Activated naive CD4-positive, alpha-beta T cell (primary cell): ENCODE measurements at regions not wholly inside any gene's neighbourhood (a gene's known extent, or its start where the extent isn't known, plus 50 kb on each side); places are given as distances from the start of the nearest gene placed in this dataset.

Experiments
- DNase-seq, 4 experiments: peaks; one replicate each; lab custom pipeline; 2025; lab: John Stamatoyannopoulos, UW

- DNase-seq, result no peak
These were observed 730.9 kb downstream of the PTPRU start for GRCh38 chr1:29967261-29967660.

DNA sequence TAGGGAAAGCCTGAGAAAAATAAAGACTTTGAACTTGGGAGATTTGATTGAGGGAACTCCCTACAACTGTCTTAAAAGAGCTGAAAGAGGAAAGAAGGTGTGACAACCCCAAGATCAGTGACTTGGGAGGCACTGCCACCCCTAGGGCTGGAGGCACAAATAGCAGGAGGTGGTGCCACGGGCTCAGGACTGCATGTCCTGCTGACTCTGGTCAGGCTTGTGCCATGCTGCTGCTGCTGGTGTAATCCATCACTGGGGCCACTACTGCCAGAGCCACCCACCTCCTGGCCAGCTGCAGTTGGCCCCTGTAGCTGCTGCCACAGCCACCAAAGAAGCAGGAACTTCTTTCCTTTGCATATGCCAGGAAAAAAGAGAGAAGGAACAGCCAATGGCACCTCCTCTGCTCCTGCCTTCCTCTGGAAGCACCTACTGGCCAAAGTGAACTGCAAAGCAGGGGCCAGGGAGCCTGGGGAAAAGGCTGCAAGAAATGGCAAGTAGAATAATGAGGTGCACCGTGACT, 730.3 kb downstream of the PTPRU start:
- DNase-seq, result no peak

- DNase-seq, result no peak
These were observed 728.6 kb downstream of the PTPRU start for GRCh38 chr1:29964718-29965533.

- DNase-seq, result no peak
These were observed 727.6 kb downstream of the PTPRU start for GRCh38 chr1:29963946-29964345.

DNA sequence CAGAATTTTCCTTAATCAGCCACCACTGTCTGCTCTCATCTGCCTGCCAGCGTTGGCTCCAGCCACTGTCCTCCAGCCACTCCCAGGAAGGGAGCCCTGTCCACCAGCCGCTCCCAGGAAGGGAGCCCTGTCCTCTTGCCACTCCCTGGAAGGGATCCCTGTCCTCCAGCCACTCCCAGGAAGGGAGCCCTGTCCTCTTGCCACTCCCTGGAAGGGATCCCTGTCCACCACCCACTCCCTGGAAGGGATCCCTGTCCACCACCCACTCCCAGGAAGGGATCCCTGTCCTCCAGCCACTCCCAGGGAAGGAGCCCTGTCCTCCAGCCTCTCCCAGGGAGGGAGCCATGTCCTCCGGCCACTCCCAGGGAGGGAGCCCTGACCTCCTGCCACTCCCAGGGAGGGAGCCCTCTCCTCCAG, 726.5 kb downstream of the PTPRU start:
- no peak for DNase-seq

DNA sequence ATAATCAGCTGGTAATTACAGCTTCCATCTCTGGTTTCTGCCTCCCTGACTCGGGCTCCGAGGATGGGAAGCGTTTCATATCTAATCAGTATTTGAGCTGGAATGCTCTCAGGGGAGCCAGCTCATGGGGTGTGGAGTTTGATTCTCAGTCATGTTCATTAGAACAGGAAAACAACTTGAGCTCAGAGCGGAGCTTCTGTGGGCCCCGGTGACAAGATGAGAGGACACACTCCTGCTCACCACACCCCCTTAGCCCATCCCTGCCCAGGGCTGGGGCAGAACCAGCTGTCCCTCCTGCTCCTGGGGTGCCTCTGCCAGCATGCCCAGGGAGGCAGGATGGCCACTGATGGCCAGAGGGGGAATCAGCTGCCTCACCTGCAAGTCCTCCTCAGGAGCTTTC, 726.0 kb downstream of the PTPRU start:
- DNase-seq, result no peak

GRCh38 chr1:29961293-29962059, 725.2 kb downstream of the PTPRU start:
- DNase-seq, result no peak

GRCh38 chr1:29960876-29961275, 724.6 kb downstream of the PTPRU start:
- no peak for DNase-seq

DNA sequence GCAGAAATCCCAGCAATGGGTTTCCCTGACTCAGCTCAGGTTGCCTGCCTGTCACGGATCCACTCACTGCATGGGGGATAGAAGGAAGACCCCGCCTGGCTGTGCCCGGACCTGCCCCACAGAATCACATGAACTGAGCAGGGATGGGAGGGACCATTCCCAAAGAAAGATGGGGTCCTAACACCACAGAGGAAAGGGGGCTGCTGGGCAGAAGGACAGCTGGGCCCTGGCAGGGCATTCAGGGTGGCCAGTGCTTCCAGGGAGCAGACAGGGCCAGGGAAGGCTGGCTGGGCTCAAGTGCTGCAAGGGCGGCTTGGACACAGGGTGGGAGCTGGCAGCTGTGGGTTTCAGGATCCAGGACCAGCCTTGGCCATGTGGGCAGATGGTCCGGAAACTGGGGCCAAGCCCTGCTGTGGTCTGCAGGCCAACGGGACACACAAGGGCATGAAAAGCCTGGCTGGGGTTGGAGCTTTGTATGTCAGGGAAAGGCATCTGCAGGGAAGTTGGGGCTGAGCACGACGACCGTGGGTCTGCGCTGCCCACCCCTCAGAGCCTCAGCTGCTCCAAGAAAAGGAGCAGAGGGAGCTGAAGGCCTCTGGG, 723.9 kb downstream of the PTPRU start:
- no peak for DNase-seq

GRCh38 chr1:29959356-29959755, 723.0 kb downstream of the PTPRU start:
- no peak for DNase-seq

- DNase-seq, result no peak
These were observed 721.9 kb downstream of the PTPRU start for GRCh38 chr1:29958271-29958670.

GRCh38 chr1:29956349-29957030, 720.2 kb downstream of the PTPRU start:
- DNase-seq, result no peak

DNA sequence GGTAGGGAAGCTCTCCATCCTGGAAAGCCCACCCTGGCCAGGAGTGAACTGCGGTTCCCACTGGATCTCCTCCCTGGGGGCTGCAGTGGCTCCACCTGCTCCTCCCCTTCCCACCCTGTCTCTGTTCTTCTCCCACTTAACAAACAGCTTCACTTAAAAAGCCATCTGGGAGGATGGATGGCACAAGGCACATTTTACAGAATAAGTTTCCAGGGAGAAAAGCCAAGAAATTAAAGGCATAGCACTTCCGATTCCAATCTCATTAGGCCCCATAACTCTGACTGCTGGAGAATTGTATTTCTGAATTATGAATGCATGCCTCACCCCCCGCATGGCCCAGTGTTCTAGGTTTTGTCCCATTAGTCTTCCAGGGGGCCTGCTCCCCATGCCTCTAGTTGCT, 718.3 kb downstream of the PTPRU start:
- DNase-seq, result no peak

GRCh38 chr1:29953961-29954360, 717.6 kb downstream of the PTPRU start:
- DNase-seq, result no peak

DNA sequence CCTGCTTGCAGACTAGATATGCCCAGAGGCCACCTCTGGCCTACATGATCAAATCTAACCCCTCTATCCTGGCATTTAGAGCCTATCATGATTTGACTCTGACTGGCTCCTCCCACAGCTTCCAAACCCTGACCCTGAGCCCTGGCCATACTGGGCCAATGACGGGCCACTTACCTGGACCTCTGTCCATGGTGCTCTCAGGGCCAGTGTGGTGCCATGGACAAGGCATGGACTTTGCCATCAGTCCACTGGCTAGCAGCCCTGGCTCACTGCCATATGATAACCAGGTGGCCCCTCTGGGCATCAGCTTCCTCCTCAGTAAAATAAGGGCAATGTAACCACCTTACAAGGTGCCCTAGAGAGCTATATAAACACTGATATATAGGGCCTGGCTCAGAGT, 713.4 kb downstream of the PTPRU start:
- DNase-seq, result no peak

DNA sequence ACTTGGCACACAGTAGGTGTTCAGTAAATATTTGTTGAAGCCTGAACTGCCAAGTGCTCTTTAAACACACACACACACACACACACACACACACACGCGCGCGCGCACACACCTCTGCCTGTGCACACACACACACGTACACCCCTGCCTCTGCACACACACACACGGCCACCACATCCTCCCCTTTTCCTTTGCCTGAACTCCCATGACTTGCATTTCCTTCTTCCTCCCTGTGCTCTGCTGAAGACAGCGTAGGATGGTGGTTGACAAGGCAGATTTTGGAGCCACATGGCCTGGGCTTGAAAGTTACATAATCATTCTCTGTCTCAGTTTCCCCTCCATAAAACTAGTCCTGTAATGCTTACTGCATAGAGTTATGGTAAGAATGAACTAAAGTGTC, 712.3 kb downstream of the PTPRU start:
- DNase-seq, result no peak

DNA sequence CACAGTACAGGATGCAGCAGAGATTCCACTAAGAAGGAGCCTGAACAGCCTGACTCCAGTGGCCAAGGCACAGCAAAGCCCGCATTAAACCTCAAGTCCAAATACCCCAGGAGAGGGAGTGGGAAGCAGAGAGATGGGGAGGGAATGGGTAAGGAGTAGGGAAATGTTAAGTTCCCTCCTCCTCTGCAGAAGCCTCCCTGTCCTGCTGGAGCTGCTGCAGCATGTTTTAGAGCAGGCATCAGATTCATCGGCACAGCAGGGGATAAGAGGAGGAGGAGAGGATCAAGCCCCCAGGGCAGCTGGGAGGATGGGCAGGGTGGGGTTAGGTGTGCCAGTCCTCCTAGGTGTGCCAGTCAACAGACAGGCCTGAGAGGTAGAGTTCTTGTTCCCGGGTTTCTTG, 709.7 kb downstream of the PTPRU start:
- no peak for DNase-seq

DNA sequence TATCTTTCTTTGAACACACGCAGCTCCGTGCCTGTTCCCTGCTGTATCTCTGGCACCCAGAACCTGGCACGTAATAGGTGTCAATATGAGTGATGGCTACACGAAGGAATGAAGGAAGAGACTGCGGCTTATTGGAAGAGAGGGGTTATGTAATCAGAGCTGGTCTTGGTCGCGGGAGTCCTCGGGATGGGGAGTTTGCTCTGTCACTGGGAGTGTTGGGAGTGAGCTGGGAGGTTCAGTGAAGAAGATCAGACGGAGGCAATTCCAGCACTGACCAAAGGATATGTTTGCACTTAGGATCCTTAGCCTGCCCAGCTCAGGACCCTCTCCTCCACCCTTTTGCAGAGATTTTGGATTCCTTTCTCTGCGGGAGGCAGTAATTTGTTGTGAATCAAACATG, 709.1 kb downstream of the PTPRU start:
- no peak for DNase-seq

GRCh38 chr1:29944253-29944905, 708.1 kb downstream of the PTPRU start:
- DNase-seq, result no peak

GRCh38 chr1:29943034-29943433, 706.7 kb downstream of the PTPRU start:
- no peak for DNase-seq

DNA sequence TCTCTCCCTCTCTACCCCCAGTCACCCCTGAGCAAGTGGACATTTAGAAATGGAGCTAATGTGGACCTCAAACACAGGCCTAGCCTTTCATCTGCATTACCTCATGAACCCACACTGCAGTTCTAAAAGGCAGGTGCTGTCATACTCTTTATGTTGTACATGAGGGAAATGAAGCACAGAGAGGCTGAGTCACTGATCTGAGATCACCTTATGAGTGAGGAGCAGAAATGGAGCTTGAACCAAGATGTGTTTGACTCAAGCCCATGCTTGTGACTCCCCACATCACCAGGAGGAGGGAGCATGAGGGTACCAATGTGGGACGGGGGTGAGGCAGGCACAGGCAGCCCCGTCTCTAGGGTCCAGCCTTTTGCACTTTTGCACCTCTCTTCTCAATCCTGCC, 702.8 kb downstream of the PTPRU start:
- DNase-seq, result no peak

DNA sequence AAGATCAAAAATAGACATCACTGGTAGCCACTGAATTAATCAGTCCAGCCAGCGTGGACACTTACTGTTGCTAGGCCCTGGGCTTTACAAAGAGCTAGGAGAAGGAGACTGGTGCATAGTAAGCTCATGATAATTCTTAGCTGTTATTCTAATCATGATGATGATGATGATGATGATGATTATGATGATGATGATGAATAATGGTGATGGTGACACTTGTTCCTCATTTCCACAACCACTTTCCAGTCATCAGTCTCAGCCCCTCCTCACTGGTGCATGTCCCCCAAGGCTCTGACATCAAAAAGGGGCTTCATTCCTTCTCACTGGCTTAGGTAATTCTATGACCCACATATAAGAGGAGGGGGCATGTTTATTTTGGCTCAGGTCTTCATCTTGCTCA, 701.0 kb downstream of the PTPRU start:
- no peak for DNase-seq
